Neural cell (in vitro differentiated cells): ENCODE measurements at regions not wholly inside any gene's neighbourhood (a gene's known extent, or its start where the extent isn't known, plus 50 kb on each side); places are given as distances from the start of the nearest gene placed in this dataset.

Source experiments
- H2AFZ ChIP-seq: fragments of 200-600, 300-800 bp; sonication (generic), shearing (Covaris generic); 2 replicates; pipeline ENCODE4 v1.6.0; 2014; ENCODE audit warnings: low read depth, mild to moderate bottlenecking, antibody characterized with exemption, low read length, moderate library complexity
- H3F3A ChIP-seq: fragments of 200-600 bp; shearing (Covaris generic); 2 replicates; pipeline ENCODE4 v1.6.1; 2016; ENCODE audit warnings: mild to moderate bottlenecking, moderate library complexity, mixed read lengths, antibody characterized with exemption, low read length; ENCODE audit not compliant: insufficient read depth, poor library complexity, severe bottlenecking
- H3K27ac ChIP-seq: fragments of 200-600, 300-800 bp; sonication (generic), shearing (Covaris generic); 2 replicates; pipeline ENCODE4 v1.5.1; 2014; ENCODE audit warnings: mild to moderate bottlenecking, low read length, moderate library complexity
- H3K27me3 ChIP-seq: fragments of 300-800, 200-600 bp; sonication (generic), shearing (Covaris generic); 2 replicates; pipeline ENCODE4 v1.6.0; 2014; ENCODE audit warnings: mild to moderate bottlenecking, low read depth, low read length, moderate library complexity; ENCODE audit not compliant: insufficient read depth
- H3K36me3 ChIP-seq: fragments of 300-800, 200-600 bp; sonication (generic), shearing (Covaris generic); 2 replicates; pipeline ENCODE4 v1.5.1; 2014; ENCODE audit warnings: mild to moderate bottlenecking, antibody characterized with exemption, low read length, moderate library complexity; ENCODE audit not compliant: insufficient read depth
- H3K4me2 ChIP-seq: fragments of 300-800, 200-600 bp; sonication (generic), shearing (Covaris generic); 2 replicates; pipeline ENCODE4 v1.6.0; 2014; ENCODE audit warnings: mild to moderate bottlenecking, low read length
- H3K4me3 ChIP-seq: fragments of 300-800, 200-600 bp; sonication (generic), shearing (Covaris generic); 2 replicates; pipeline ENCODE4 v1.5.1; 2014; ENCODE audit warnings: mild to moderate bottlenecking, low read length, moderate library complexity
- H3K79me2 ChIP-seq: fragments of 200-600 bp; shearing (Covaris generic); replicated peaks from 2 replicates; pipeline ENCODE4 v1.6.0; 2014; ENCODE audit warnings: mild to moderate bottlenecking, low read length, moderate library complexity; ENCODE audit not compliant: insufficient read depth
- H3K9ac ChIP-seq: fragments of 300-800, 200-600 bp; sonication (generic), shearing (Covaris generic); 2 replicates; pipeline ENCODE4 v1.6.1; 2016; ENCODE audit warnings: mild to moderate bottlenecking, low read length, mixed read lengths
- H3K9me2 ChIP-seq: fragments of 200-600 bp; shearing (Covaris generic); 2 replicates; pipeline ENCODE4 v1.6.1; 2016; ENCODE audit warnings: mild to moderate bottlenecking, low read length, mixed read lengths; ENCODE audit not compliant: insufficient read depth
- H3K9me3 ChIP-seq: fragments of 200-600, 300-800 bp; sonication (generic), shearing (Covaris generic); 2 replicates; pipeline ENCODE4 v1.6.1; 2016; ENCODE audit warnings: mild to moderate bottlenecking, mixed run types, low read length, moderate library complexity, mixed read lengths
- H4K20me1 ChIP-seq: fragments of 200-600 bp; shearing (Covaris generic); 2 replicates; pipeline ENCODE4 v1.6.1; 2016; ENCODE audit warnings: mild to moderate bottlenecking, mixed run types; ENCODE audit not compliant: insufficient read depth
- CTCF ChIP-seq: fragments of 450-650 bp; IDR thresholded peaks from 2 replicates; pipeline ENCODE4 v1.5.1; 2014; ENCODE audit warnings: antibody characterized with exemption, mild to moderate bottlenecking, moderate library complexity; ENCODE audit not compliant: poor library complexity, severe bottlenecking
- EP300 ChIP-seq: fragments of 450-650 bp; conservative IDR thresholded peaks from 2 replicates; pipeline ENCODE4 v1.6.1; 2014; ENCODE audit warnings: antibody characterized with exemption, mild to moderate bottlenecking, moderate library complexity; ENCODE audit not compliant: poor library complexity, severe bottlenecking
- EZH2 ChIP-seq: fragments of 200-600, 300-800 bp; shearing (Covaris generic), sonication (generic); IDR thresholded peaks from 2 replicates; pipeline ENCODE4 v1.6.1; 2014; ENCODE audit warnings: antibody characterized with exemption, low read length, borderline replicate concordance, mild to moderate bottlenecking; ENCODE audit not compliant: insufficient read depth, poor library complexity, severe bottlenecking
- MXI1 ChIP-seq: fragments of 450-650 bp; conservative IDR thresholded peaks from 2 replicates; pipeline ENCODE4 v1.6.1; 2014; ENCODE audit warnings: antibody characterized with exemption, mild to moderate bottlenecking; ENCODE audit not compliant: poor library complexity, severe bottlenecking
- POLR2AphosphoS5 ChIP-seq: IDR thresholded peaks from 2 replicates; pipeline ENCODE4 v1.6.1; 2012
- RAD21 ChIP-seq: fragments of 450-650 bp; conservative IDR thresholded peaks from 2 replicates; pipeline ENCODE4 v1.6.1; 2014; ENCODE audit warnings: antibody characterized with exemption, mild to moderate bottlenecking, moderate library complexity
- REST ChIP-seq: IDR thresholded peaks from 2 replicates; pipeline ENCODE4 v1.6.1; 2012; ENCODE audit warnings: borderline replicate concordance
- SMC3 ChIP-seq: fragments of 450-650 bp; conservative IDR thresholded peaks from 2 replicates; pipeline ENCODE4 v1.6.1; 2014; ENCODE audit warnings: antibody characterized with exemption, mild to moderate bottlenecking, moderate library complexity; ENCODE audit not compliant: poor library complexity
- TAF1 ChIP-seq: IDR thresholded peaks from 2 replicates; pipeline ENCODE4 v1.6.1; 2012; ENCODE audit warnings: low read depth

GRCh38 chr16:77569406-77569805 is 134.6 kb upstream of the ADAMTS18 start:
- Histone ChIP-seq H4K20me1 (no peaks in the 10 kb centered on the region), H3K4me2 (no peak overlapping the region), H2AFZ (no peak overlapping the region), H3K9ac (no peak overlapping the region), H3K36me3 (no peaks in the 10 kb centered on the region), H3K27ac (no peak overlapping the region), H3F3A (no peaks in the 10 kb centered on the region), H3K4me3 (no peak overlapping the region), H3K79me2 (no peaks in the 10 kb centered on the region), H3K9me2 (no peaks in the 10 kb centered on the region), H3K27me3 (no peaks in the 10 kb centered on the region), H3K9me3 (no peaks in the 10 kb centered on the region)
- no peak for TF ChIP-seq TAF1
- no peak for TF ChIP-seq SMC3
- no peak for TF ChIP-seq EZH2
- TF ChIP-seq POLR2AphosphoS5 = no peak
- no peak for TF ChIP-seq REST
- TF ChIP-seq MXI1 = no peak
- TF ChIP-seq EP300 = no peak
- no peak for TF ChIP-seq CTCF
- TF ChIP-seq RAD21 = no peak

- H3K27ac ChIP-seq = no peak overlapping the region
- no peaks in the 10 kb centered on the region for H3F3A ChIP-seq
- no peak for TF ChIP-seq MXI1
- TF ChIP-seq POLR2AphosphoS5 = no peak
- TF ChIP-seq SMC3 = no peak
- TF ChIP-seq REST = no peak
- no peak for TF ChIP-seq EZH2
- TF ChIP-seq CTCF = no peak
- no peak for TF ChIP-seq RAD21
- TF ChIP-seq EP300 = no peak
- TF ChIP-seq TAF1 = no peak
- no peak overlapping the region for H2AFZ ChIP-seq
- H3K9me3 ChIP-seq = no peaks in the 10 kb centered on the region
- no peak overlapping the region for H3K9ac ChIP-seq
- H3K79me2 ChIP-seq = no peaks in the 10 kb centered on the region
- no peaks in the 10 kb centered on the region for H3K36me3 ChIP-seq
- H3K4me3 ChIP-seq = no peak overlapping the region
- H3K4me2 ChIP-seq = no peak overlapping the region
- H3K9me2 ChIP-seq = no peaks in the 10 kb centered on the region
- no peaks in the 10 kb centered on the region for H4K20me1 ChIP-seq
- no peaks in the 10 kb centered on the region for H3K27me3 ChIP-seq
Observed at GRCh38 chr16:77570574-77570973, 135.7 kb upstream of the ADAMTS18 start.
